WI38 (cell line): ENCODE measurements at regions not wholly inside any gene's neighbourhood (a gene's known extent, or its start where the extent isn't known, plus 50 kb on each side); places are given as distances from the start of the nearest gene placed in this dataset.
"Not testable (repeated sequence)": the region's sequence is repeated elsewhere in the genome, so short reads cannot be mapped to it uniquely, and the experiment has no call there.

Experiments used
- H3K4me3 ChIP-seq: 2 replicates; pipeline ENCODE4 v1.5.1; 2011; ENCODE audit warnings: low read depth, mild to moderate bottlenecking, control low read depth, low read length
- CTCF ChIP-seq: IDR thresholded peaks from 2 replicates; pipeline ENCODE4 v1.5.1; 2012; ENCODE audit warnings: low read depth, mild to moderate bottlenecking, control low read depth, low read length

GRCh38 chr5:36768450-36768849 is 108.1 kb upstream of the NIPBL start:
- TF ChIP-seq CTCF: no peak
- H3K4me3 ChIP-seq: no peak overlapping the region

GRCh38 chr5:36769129-36769770 is 107.3 kb upstream of the NIPBL start:
- no peak overlapping the region for H3K4me3 ChIP-seq
- no peak for TF ChIP-seq CTCF

GRCh38 chr5:36770125-36770524 is 106.4 kb upstream of the NIPBL start:
- no peak overlapping the region for H3K4me3 ChIP-seq
- no peak for TF ChIP-seq CTCF

- TF ChIP-seq CTCF: no peak
- no peak overlapping the region for H3K4me3 ChIP-seq
Measured at GRCh38 chr5:36772276-36773140, 104.1 kb upstream of the NIPBL start.

- H3K4me3 ChIP-seq: no peak overlapping the region
- TF ChIP-seq CTCF: peak; percentile 41
Measured at GRCh38 chr5:36777105-36777757, 99.3 kb upstream of the NIPBL start.

GRCh38 chr5:36778336-36778735 is 98.2 kb upstream of the NIPBL start:
- no peak overlapping the region for H3K4me3 ChIP-seq
- TF ChIP-seq CTCF: no peak

- not testable (repeated sequence) for H3K4me3 ChIP-seq
Measured at GRCh38 chr5:36782612-36783011, 94.0 kb upstream of the NIPBL start.
